Liver (tissue), 8 donors: ENCODE measurements at regions not wholly inside any gene's neighbourhood (a gene's known extent, or its start where the extent isn't known, plus 50 kb on each side); places are given as distances from the start of the nearest gene placed in this dataset.

Experiments
- DNase-seq: peaks from one replicate; pipeline ENCODE4 v3.0.0-alpha.2; 2017; ENCODE audit warnings: low spot score
- H3K27ac ChIP-seq, 2 donors: one replicate each; pipeline ENCODE4 v1.7.0; 2013; ENCODE audit warnings: inconsistent platforms in 2 of 2, low read length in 2 of 2, control low read depth in 1 of 2, low read depth in 1 of 2, mild to moderate bottlenecking in 1 of 2
- H3K27me3 ChIP-seq, 4 donors: one replicate each; pipeline versions ENCODE4 v1.6.1 to v1.7.0; 2013; ENCODE audit warnings: low read length in 3 of 4, inconsistent platforms in 1 of 4, mild to moderate bottlenecking in 1 of 4, moderate library complexity in 1 of 4; ENCODE audit not compliant: control insufficient read depth in 4 of 4, insufficient read depth in 4 of 4
- H3K36me3 ChIP-seq, 4 donors: one replicate each; pipeline versions ENCODE4 v1.6.1 to v1.7.0; 2013; ENCODE audit warnings: low read length in 3 of 4, mild to moderate bottlenecking in 3 of 4, low read depth in 1 of 4, moderate library complexity in 1 of 4; ENCODE audit not compliant: control insufficient read depth in 4 of 4, insufficient read depth in 3 of 4
- H3K4me1 ChIP-seq, 4 donors: one replicate each; pipeline versions ENCODE4 v1.6.1 to v1.7.0; 2013; ENCODE audit warnings: low read length in 3 of 4, mild to moderate bottlenecking in 3 of 4, moderate library complexity in 1 of 4; ENCODE audit not compliant: control insufficient read depth in 4 of 4, insufficient read depth in 4 of 4
- H3K4me3 ChIP-seq, 3 donors: one replicate each; pipeline versions ENCODE4 v1.6.1 to v1.7.0; 2013; ENCODE audit warnings: low read length in 3 of 3, control low read depth in 1 of 3, low read depth in 1 of 3, mild to moderate bottlenecking in 1 of 3
- H3K9ac ChIP-seq, 2 donors: one replicate each; pipeline ENCODE4 v1.7.0; 2013; ENCODE audit warnings: low read length in 2 of 2, mild to moderate bottlenecking in 2 of 2, moderate library complexity in 2 of 2, control low read depth in 1 of 2, low read depth in 1 of 2
- H3K9me3 ChIP-seq, 4 donors: one replicate each; pipeline versions ENCODE4 v1.6.1 to v1.7.0; 2013; ENCODE audit warnings: low read length in 3 of 4; ENCODE audit not compliant: control insufficient read depth in 4 of 4
- EGR1 ChIP-seq, 2 donors: IDR thresholded peaks; 2 replicates each; pipeline ENCODE4 v1.6.1; 2016 to 2018; ENCODE audit warnings: antibody characterized with exemption in 2 of 2, low read depth in 2 of 2
- FOXA1 ChIP-seq: IDR thresholded peaks from 2 replicates; pipeline ENCODE4 v1.6.1; 2016; ENCODE audit warnings: antibody characterized with exemption
- FOXA2 ChIP-seq: IDR thresholded peaks from 2 replicates; pipeline ENCODE4 v1.6.1; 2016; ENCODE audit warnings: antibody characterized with exemption
- GABPA ChIP-seq, 2 donors: IDR thresholded peaks in 1 of 2; conservative IDR thresholded peaks in 1 of 2; 2 replicates each; pipeline ENCODE4 v1.6.1; 2016; ENCODE audit warnings: antibody characterized with exemption in 2 of 2, mild to moderate bottlenecking in 1 of 2, moderate library complexity in 1 of 2
- HNF4A ChIP-seq, 2 donors: conservative IDR thresholded peaks; 2 replicates each; pipeline ENCODE4 v1.6.1; 2016; ENCODE audit warnings: antibody characterized with exemption in 2 of 2, mild to moderate bottlenecking in 2 of 2
- HNF4G ChIP-seq: IDR thresholded peaks from 2 replicates; pipeline ENCODE4 v1.6.1; 2016; ENCODE audit warnings: antibody characterized with exemption
- JUND ChIP-seq, 2 donors: IDR thresholded peaks; 2 replicates each; pipeline ENCODE4 v1.6.1; 2016; ENCODE audit warnings: antibody characterized with exemption in 2 of 2
- NR2F2 ChIP-seq: IDR thresholded peaks from 2 replicates; pipeline ENCODE4 v1.6.1; 2016; ENCODE audit warnings: antibody characterized with exemption
- RAD21 ChIP-seq, 2 donors: IDR thresholded peaks; 2 replicates each; pipeline ENCODE4 v1.6.1; 2016; ENCODE audit warnings: antibody characterized with exemption in 2 of 2, mild to moderate bottlenecking in 2 of 2
- RXRA ChIP-seq, 2 donors: IDR thresholded peaks; 2 replicates each; pipeline ENCODE4 v1.6.1; 2017 to 2018; ENCODE audit warnings: antibody characterized with exemption in 2 of 2, mild to moderate bottlenecking in 1 of 2
- SP1 ChIP-seq: IDR thresholded peaks from 2 replicates; pipeline ENCODE4 v1.6.1; 2018; ENCODE audit warnings: antibody characterized with exemption, mild to moderate bottlenecking
- TAF1 ChIP-seq: conservative IDR thresholded peaks from 2 replicates; pipeline ENCODE4 v1.6.1; 2016; ENCODE audit warnings: antibody characterized with exemption, mild to moderate bottlenecking
- YY1 ChIP-seq: IDR thresholded peaks from 2 replicates; pipeline ENCODE4 v1.6.1; 2016; ENCODE audit warnings: antibody characterized with exemption, mild to moderate bottlenecking
- WGBS: extraction: QIAGEN DNeasy Blood & Tissue Kit; methylation state at CpG from one replicate; pipeline ENCODE4 v1.1.7; 2013; 5-methylcytosine and 5-hydroxymethylcytosine counted together
- TF ChIP-seq, protein P1 (sequence below): IDR thresholded peaks from 2 replicates; pipeline ENCODE4 v1.6.1; 2016; ENCODE audit warnings: antibody characterized with exemption, mild to moderate bottlenecking
- TF ChIP-seq, protein P2 (sequence below): fragments of 150-350 bp; IDR thresholded peaks from 2 replicates; pipeline ENCODE4 v1.5.1; 2017; ENCODE audit warnings: improper control_type of control experiment, low read depth, low read length; ENCODE audit not compliant: missing input control
- TF ChIP-seq, protein P3 (sequence below): IDR thresholded peaks from 2 replicates; pipeline ENCODE4 v1.6.1; 2016; ENCODE audit warnings: antibody characterized with exemption
- TF ChIP-seq, protein P4 (sequence below): IDR thresholded peaks from 2 replicates; pipeline ENCODE4 v1.6.1; 2016; ENCODE audit warnings: antibody characterized with exemption
- TF ChIP-seq, protein P5 (sequence below): IDR thresholded peaks from 2 replicates; pipeline ENCODE4 v1.6.1; 2016; ENCODE audit warnings: antibody characterized with exemption
- donor health status: healthy.
- donor health status: healthy.
- donor health status: healthy.
- donor health status: healthy.
- donor health status: healthy.

DNA sequence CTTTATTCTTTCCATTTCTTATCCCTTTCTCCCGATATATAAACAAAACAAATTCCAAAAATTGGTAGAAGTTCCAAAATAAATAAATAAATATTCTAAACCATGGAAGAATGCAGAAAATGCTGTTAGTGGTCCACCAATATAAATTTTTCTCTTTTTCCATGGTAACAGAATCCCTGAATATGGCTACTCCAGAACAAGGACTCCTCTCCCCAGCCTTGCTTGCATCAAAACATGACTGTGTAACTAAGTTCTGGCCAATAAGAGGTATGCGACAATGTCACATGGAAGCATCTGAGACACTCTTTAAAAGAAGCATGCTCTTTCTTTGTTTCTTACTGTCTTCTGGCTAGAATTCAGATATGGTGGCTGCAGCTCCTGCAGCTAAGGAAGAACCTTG lies 325.1 kb upstream of the TANK start:
- DNase-seq, result no peak
- H3K4me3 ChIP-seq, result no peak overlapping the region
- WGBS, result 72% methylated on average over 2 of the region's 2 CpGs
- no peaks in the 10 kb centered on the region for H3K4me1 ChIP-seq
- H3K9me3 ChIP-seq, result no peaks in the 10 kb centered on the region
- H3K27ac ChIP-seq, result no peak overlapping the region
- no peaks in the 10 kb centered on the region for H3K27me3 ChIP-seq
- no peak overlapping the region for H3K9ac ChIP-seq
- TF ChIP-seq, protein P1, sequence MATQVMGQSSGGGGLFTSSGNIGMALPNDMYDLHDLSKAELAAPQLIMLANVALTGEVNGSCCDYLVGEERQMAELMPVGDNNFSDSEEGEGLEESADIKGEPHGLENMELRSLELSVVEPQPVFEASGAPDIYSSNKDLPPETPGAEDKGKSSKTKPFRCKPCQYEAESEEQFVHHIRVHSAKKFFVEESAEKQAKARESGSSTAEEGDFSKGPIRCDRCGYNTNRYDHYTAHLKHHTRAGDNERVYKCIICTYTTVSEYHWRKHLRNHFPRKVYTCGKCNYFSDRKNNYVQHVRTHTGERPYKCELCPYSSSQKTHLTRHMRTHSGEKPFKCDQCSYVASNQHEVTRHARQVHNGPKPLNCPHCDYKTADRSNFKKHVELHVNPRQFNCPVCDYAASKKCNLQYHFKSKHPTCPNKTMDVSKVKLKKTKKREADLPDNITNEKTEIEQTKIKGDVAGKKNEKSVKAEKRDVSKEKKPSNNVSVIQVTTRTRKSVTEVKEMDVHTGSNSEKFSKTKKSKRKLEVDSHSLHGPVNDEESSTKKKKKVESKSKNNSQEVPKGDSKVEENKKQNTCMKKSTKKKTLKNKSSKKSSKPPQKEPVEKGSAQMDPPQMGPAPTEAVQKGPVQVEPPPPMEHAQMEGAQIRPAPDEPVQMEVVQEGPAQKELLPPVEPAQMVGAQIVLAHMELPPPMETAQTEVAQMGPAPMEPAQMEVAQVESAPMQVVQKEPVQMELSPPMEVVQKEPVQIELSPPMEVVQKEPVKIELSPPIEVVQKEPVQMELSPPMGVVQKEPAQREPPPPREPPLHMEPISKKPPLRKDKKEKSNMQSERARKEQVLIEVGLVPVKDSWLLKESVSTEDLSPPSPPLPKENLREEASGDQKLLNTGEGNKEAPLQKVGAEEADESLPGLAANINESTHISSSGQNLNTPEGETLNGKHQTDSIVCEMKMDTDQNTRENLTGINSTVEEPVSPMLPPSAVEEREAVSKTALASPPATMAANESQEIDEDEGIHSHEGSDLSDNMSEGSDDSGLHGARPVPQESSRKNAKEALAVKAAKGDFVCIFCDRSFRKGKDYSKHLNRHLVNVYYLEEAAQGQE, result no peak
- peaks cover 0 to 1% (median 0%) of the 10 kb centered on the region in 4 donors for H3K36me3 ChIP-seq

DNA sequence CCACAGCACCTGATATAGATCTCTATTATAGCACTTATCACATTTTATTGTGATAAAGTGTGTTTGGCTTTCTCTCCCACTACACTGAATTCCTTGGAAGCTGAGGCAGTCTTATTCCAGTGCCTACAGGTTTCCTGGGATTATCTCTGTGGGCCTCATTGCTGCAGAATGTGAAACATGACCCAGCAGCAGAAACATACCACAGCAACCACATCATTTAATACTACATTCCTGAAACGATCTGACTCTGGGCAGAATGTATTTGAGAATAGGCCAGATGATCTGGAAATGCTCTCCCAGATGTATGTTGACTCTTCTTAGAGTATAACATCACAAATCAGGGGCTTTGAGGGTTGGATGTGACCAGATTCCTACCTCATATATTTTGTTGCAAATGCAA lies 323.5 kb upstream of the TANK start:
- no peak overlapping the region for H3K27ac ChIP-seq
- TF ChIP-seq EGR1 (IDR thresholded peaks at IDR 0.05; ENCODE audit: low read depth in 2 of 2), result no peak
- TF ChIP-seq, protein P2, sequence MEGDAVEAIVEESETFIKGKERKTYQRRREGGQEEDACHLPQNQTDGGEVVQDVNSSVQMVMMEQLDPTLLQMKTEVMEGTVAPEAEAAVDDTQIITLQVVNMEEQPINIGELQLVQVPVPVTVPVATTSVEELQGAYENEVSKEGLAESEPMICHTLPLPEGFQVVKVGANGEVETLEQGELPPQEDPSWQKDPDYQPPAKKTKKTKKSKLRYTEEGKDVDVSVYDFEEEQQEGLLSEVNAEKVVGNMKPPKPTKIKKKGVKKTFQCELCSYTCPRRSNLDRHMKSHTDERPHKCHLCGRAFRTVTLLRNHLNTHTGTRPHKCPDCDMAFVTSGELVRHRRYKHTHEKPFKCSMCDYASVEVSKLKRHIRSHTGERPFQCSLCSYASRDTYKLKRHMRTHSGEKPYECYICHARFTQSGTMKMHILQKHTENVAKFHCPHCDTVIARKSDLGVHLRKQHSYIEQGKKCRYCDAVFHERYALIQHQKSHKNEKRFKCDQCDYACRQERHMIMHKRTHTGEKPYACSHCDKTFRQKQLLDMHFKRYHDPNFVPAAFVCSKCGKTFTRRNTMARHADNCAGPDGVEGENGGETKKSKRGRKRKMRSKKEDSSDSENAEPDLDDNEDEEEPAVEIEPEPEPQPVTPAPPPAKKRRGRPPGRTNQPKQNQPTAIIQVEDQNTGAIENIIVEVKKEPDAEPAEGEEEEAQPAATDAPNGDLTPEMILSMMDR, result no peak
- TF ChIP-seq HNF4A (conservative IDR thresholded peaks at IDR 0.05), result no peak
- TF ChIP-seq, protein P3, sequence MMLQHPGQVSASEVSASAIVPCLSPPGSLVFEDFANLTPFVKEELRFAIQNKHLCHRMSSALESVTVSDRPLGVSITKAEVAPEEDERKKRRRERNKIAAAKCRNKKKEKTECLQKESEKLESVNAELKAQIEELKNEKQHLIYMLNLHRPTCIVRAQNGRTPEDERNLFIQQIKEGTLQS, result no peak
- TF ChIP-seq, protein P4, sequence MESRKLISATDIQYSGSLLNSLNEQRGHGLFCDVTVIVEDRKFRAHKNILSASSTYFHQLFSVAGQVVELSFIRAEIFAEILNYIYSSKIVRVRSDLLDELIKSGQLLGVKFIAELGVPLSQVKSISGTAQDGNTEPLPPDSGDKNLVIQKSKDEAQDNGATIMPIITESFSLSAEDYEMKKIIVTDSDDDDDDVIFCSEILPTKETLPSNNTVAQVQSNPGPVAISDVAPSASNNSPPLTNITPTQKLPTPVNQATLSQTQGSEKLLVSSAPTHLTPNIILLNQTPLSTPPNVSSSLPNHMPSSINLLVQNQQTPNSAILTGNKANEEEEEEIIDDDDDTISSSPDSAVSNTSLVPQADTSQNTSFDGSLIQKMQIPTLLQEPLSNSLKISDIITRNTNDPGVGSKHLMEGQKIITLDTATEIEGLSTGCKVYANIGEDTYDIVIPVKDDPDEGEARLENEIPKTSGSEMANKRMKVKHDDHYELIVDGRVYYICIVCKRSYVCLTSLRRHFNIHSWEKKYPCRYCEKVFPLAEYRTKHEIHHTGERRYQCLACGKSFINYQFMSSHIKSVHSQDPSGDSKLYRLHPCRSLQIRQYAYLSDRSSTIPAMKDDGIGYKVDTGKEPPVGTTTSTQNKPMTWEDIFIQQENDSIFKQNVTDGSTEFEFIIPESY, result no peak
- TF ChIP-seq, protein P5, sequence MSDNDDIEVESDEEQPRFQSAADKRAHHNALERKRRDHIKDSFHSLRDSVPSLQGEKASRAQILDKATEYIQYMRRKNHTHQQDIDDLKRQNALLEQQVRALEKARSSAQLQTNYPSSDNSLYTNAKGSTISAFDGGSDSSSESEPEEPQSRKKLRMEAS, result no peak
- no peak for TF ChIP-seq FOXA2
- TF ChIP-seq TAF1, result no peak
- TF ChIP-seq FOXA1, result no peak
- TF ChIP-seq, protein P1, result no peak
- TF ChIP-seq YY1, result no peak
- TF ChIP-seq HNF4G, result no peak
- TF ChIP-seq RAD21 (IDR thresholded peaks at IDR 0.05), result no peak
- TF ChIP-seq GABPA (IDR thresholded peaks at IDR 0.05 in 1 of 2, conservative IDR thresholded peaks at IDR 0.05 in 1 of 2), result no peak
- TF ChIP-seq SP1, result no peak
- TF ChIP-seq RXRA (IDR thresholded peaks at IDR 0.05), result no peak
- no peak for TF ChIP-seq NR2F2
- no peak for TF ChIP-seq JUND (IDR thresholded peaks at IDR 0.05)
- no peak for DNase-seq
- no peaks in the 10 kb centered on the region for H3K4me1 ChIP-seq
- H3K36me3 ChIP-seq, result peaks cover 0 to 1% (median 0%) of the 10 kb centered on the region in 4 donors
- H3K27me3 ChIP-seq, result no peaks in the 10 kb centered on the region
- no peaks in the 10 kb centered on the region for H3K9me3 ChIP-seq
- 53% methylated on average over 1 of the region's 1 CpG for WGBS
- H3K9ac ChIP-seq, result no peak overlapping the region
- no peak overlapping the region for H3K4me3 ChIP-seq
